HCT116 (cell line): ENCODE measurements at regions not wholly inside any gene's neighbourhood (a gene's known extent, or its start where the extent isn't known, plus 50 kb on each side); places are given as distances from the start of the nearest gene placed in this dataset.

ENCODE experiments used
- ATAC-seq: fragments of 200-7000 bp; cut with Tn5 transposase; 2 replicates; pipeline ENCODE4 v1.9.1; 2020; ENCODE audit warnings: mild to moderate bottlenecking, moderate library complexity
- BruUV-seq: library from RNA; stranded (reverse); fragments of 400-500 nt; replicated peaks from 2 replicates; lab custom pipeline; 2021; lab: Mats Ljungman, UMichigan
- CTCF ChIA-PET: fragments of 300-600 bp; sonication (Branson Sonifier 250); formaldehyde crosslinking; loops from one replicate; lab custom pipeline; 2021; ENCODE audit warnings: antibody characterized with exemption; lab: Charles Lee
- POLR2A ChIA-PET: fragments of 300-600, 350-600 bp; sonication (Branson Sonifier 250); formaldehyde crosslinking; loops from one replicate; lab custom pipeline; 2021; ENCODE audit warnings: antibody characterized with exemption; lab: Charles Lee
- RAD21 ChIA-PET, 2 experiments: fragments of 300-600 bp; sonication (Branson Sonifier 250); formaldehyde crosslinking; loops; one replicate each; lab custom pipeline; 2023; ENCODE audit warnings: low total read pairs in 2 of 2; ENCODE audit not compliant: uncharacterized antibody in 2 of 2, unreplicated experiment in 2 of 2, low non-redundant PET in 1 of 2; lab: Charles Lee
- DNase-seq: peaks from one replicate; pipeline ENCODE4 v3.0.0-alpha.2; 2010; ENCODE audit warnings: low read depth, low spot score
- H2AFZ ChIP-seq: fragments of 200-600 bp; shearing (Covaris generic), sonication (generic); 2 replicates; pipeline ENCODE4 v1.6.1; 2017; ENCODE audit warnings: low read depth, mixed run types, mixed read lengths, antibody characterized with exemption, low read length; ENCODE audit not compliant: poor library complexity, severe bottlenecking
- H3K27ac ChIP-seq: 2 replicates; pipeline ENCODE4 v1.5.1; 2012; ENCODE audit warnings: low read depth, low read length
- H3K27me3 ChIP-seq: fragments of 200-600 bp; sonication (generic); 2 replicates; pipeline ENCODE4 v1.6.1; 2016; ENCODE audit warnings: mixed run types, low read length, mixed read lengths; ENCODE audit not compliant: insufficient read depth
- H3K36me3 ChIP-seq, 2 experiments: fragments of 200-500 bp in 1 of 2; fragments of 200-600 bp in 1 of 2; sonication (Bioruptor generic) in 1 of 2; sonication (generic) in 1 of 2; 2 replicates each; pipeline versions ENCODE4 v1.5.1 to v1.6.1; 2014 to 2016; ENCODE audit warnings: low read length in 2 of 2, inconsistent platforms in 1 of 2, mixed read lengths in 1 of 2, mixed run types in 1 of 2; ENCODE audit not compliant: insufficient read depth in 2 of 2, control insufficient read depth in 1 of 2
- H3K4me1 ChIP-seq, 2 experiments: fragments of 200-600 bp in 1 of 2; sonication (generic) in 1 of 2; 2 replicates each; pipeline versions ENCODE4 v1.5.1 to v1.6.1; 2012 to 2017; ENCODE audit warnings: low read length in 2 of 2, inconsistent platforms in 1 of 2, mild to moderate bottlenecking in 1 of 2, mixed read lengths in 1 of 2, mixed run types in 1 of 2, moderate library complexity in 1 of 2; ENCODE audit not compliant: insufficient read depth in 2 of 2, control insufficient read depth in 1 of 2
- H3K4me2 ChIP-seq: fragments of 200-600 bp; sonication (generic); 2 replicates; pipeline ENCODE4 v1.6.1; 2017; ENCODE audit warnings: mixed run types, low read length, mixed read lengths
- H3K4me3 ChIP-seq, 2 experiments: fragments of 200-600 bp in 1 of 2; sonication (generic) in 1 of 2; replicated peaks in 1 of 2; 2 replicates each; pipeline ENCODE4 v1.5.1; 2011 to 2016; ENCODE audit warnings: low read length in 2 of 2, control low read depth in 1 of 2, low read depth in 1 of 2, mild to moderate bottlenecking in 1 of 2, mixed read lengths in 1 of 2, mixed run types in 1 of 2
- H3K79me2 ChIP-seq: fragments of 200-600 bp; sonication (generic); 2 replicates; pipeline ENCODE4 v1.6.1; 2017; ENCODE audit warnings: mild to moderate bottlenecking, mixed run types, low read length, moderate library complexity, mixed read lengths; ENCODE audit not compliant: insufficient read depth
- H3K9ac ChIP-seq: fragments of 200-600 bp; sonication (generic); 2 replicates; pipeline ENCODE4 v1.6.1; 2016; ENCODE audit warnings: low read length, mixed read lengths
- H3K9me2 ChIP-seq: fragments of 200-600 bp; sonication (generic), shearing (Covaris generic); 2 replicates; pipeline ENCODE4 v1.6.1; 2017; ENCODE audit warnings: mixed run types, mild to moderate bottlenecking, moderate library complexity; ENCODE audit not compliant: insufficient read depth
- H3K9me3 ChIP-seq, 2 experiments: fragments of 200-500 bp in 1 of 2; fragments of 200-600 bp in 1 of 2; sonication (Bioruptor generic) in 1 of 2; sonication (generic) in 1 of 2; 2 replicates each; pipeline ENCODE4 v1.6.1; 2014 to 2017; ENCODE audit warnings: low read length in 2 of 2, mixed read lengths in 2 of 2, inconsistent platforms in 1 of 2, low read depth in 1 of 2, mild to moderate bottlenecking in 1 of 2, mixed run types in 1 of 2, moderate library complexity in 1 of 2; ENCODE audit not compliant: control insufficient read depth in 1 of 2, insufficient read depth in 1 of 2
- H4K20me1 ChIP-seq: fragments of 200-600 bp; sonication (generic), shearing (Covaris generic); 2 replicates; pipeline ENCODE4 v1.6.1; 2017; ENCODE audit warnings: mixed run types, mild to moderate bottlenecking, moderate library complexity; ENCODE audit not compliant: insufficient read depth
- CBX3 ChIP-seq: IDR thresholded peaks from 2 replicates; pipeline ENCODE4 v1.6.1; 2012; ENCODE audit warnings: low read depth
- EGR1 ChIP-seq: IDR thresholded peaks from 2 replicates; pipeline ENCODE4 v1.6.1; 2012; ENCODE audit warnings: low read depth
- ELF1 ChIP-seq: IDR thresholded peaks from 2 replicates; pipeline ENCODE4 v1.6.1; 2012; ENCODE audit warnings: low read depth, borderline replicate concordance
- EZH2 ChIP-seq: fragments of 200-600 bp; sonication (generic); IDR thresholded peaks from 2 replicates; pipeline ENCODE4 v1.6.1; 2017; ENCODE audit warnings: antibody characterized with exemption, mixed run types
- EZH2phosphoT487 ChIP-seq: fragments of 200-600 bp; IDR thresholded peaks from 2 replicates; pipeline ENCODE4 v1.6.1; 2018; ENCODE audit warnings: antibody characterized with exemption, borderline replicate concordance
- FOSL1 ChIP-seq: IDR thresholded peaks from 2 replicates; pipeline ENCODE4 v1.6.1; 2012; ENCODE audit warnings: low read depth
- POLR2A ChIP-seq: IDR thresholded peaks from 2 replicates; pipeline ENCODE4 v1.7.0; 2011; ENCODE audit warnings: borderline replicate concordance; ENCODE audit not compliant: insufficient read depth, insufficient read length; ENCODE audit errors: extremely low read depth
- POLR2AphosphoS5 ChIP-seq: IDR thresholded peaks from 2 replicates; pipeline ENCODE4 v1.6.1; 2011; ENCODE audit warnings: mild to moderate bottlenecking, low read depth, low read length, moderate library complexity
- RAD21 ChIP-seq: IDR thresholded peaks from 2 replicates; pipeline ENCODE4 v1.6.1; 2012; ENCODE audit warnings: low read depth, mild to moderate bottlenecking
- SIN3A ChIP-seq: IDR thresholded peaks from 2 replicates; pipeline ENCODE4 v1.6.1; 2012; ENCODE audit warnings: low read depth
- SRF ChIP-seq: IDR thresholded peaks from 2 replicates; pipeline ENCODE4 v1.6.1; 2012; ENCODE audit warnings: low read depth
- TCF7L2 ChIP-seq: IDR thresholded peaks from 2 replicates; pipeline ENCODE4 v1.7.0; 2011; ENCODE audit warnings: borderline replicate concordance, inconsistent platforms; ENCODE audit not compliant: insufficient read depth, insufficient read length; ENCODE audit errors: extremely low read depth
- YY1 ChIP-seq: IDR thresholded peaks from 2 replicates; pipeline ENCODE4 v1.6.1; 2011; ENCODE audit warnings: low read length, low read depth, moderate library complexity, mild to moderate bottlenecking; ENCODE audit not compliant: insufficient replicate concordance; ENCODE audit errors: extremely low read depth
- ZFX ChIP-seq: fragments of 450-650 bp; IDR thresholded peaks from 2 replicates; pipeline ENCODE4 v1.6.1; 2017
- intact Hi-C: fragments of 100-400 bp; cut with micrococcal nuclease; formaldehyde crosslinking; loops from 2 replicates; pipeline ENCODE4 v1.10.0; 2022
- TF ChIP-seq, protein P1 (sequence below): IDR thresholded peaks from 2 replicates; pipeline ENCODE4 v1.6.1; 2011; ENCODE audit warnings: mild to moderate bottlenecking, low read length, moderate library complexity; ENCODE audit not compliant: insufficient replicate concordance; ENCODE audit errors: extremely low read depth
- TF ChIP-seq, protein P2 (sequence below), 3 experiments: fragments of 200-600 bp in 1 of 3; sonication (generic) in 1 of 3; IDR thresholded peaks in 2 of 3; conservative IDR thresholded peaks in 1 of 3; 2 replicates each; pipeline ENCODE4 v1.5.1; 2012 to 2017; ENCODE audit warnings: low read depth in 2 of 3, low read length in 2 of 3, antibody characterized with exemption in 1 of 3, borderline replicate concordance in 1 of 3, control low read depth in 1 of 3, mild to moderate bottlenecking in 1 of 3, mixed read lengths in 1 of 3, mixed run types in 1 of 3, moderate library complexity in 1 of 3; ENCODE audit not compliant: insufficient read depth in 1 of 3
- TF ChIP-seq, protein P3 (sequence below): IDR thresholded peaks from 2 replicates; pipeline ENCODE4 v1.6.1; 2012
- TF ChIP-seq, protein P4 (sequence below): IDR thresholded peaks from 2 replicates; pipeline ENCODE4 v1.6.1; 2012

DNA sequence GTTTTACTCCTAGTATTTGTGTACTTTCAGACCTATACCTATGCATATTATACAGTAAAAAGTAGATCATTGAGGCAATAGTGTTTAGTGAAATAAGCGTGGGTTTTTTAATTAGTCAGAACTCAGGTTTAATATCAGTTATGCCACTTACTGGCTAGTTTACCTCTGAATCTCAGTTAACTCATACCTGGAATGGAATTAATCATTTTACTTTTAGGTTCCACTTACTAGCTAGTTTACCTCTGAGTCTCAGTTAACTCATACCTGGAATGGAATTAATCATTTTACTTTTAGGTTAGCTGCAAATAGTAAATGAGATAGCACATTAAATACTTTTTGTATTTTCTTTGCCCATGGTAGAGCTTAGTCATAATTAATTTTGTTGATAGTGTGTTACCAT lies 475.7 kb downstream of the CCER1 start:
- CTCF ChIA-PET = no interaction called here
- Histone ChIP-seq H3K4me3 (no peak overlapping the region), H3K9ac (no peak overlapping the region), H3K4me2 (no peak overlapping the region), H4K20me1 (no peaks in the 10 kb centered on the region), H3K27me3 (no peaks in the 10 kb centered on the region), H3K36me3 (no peaks in the 10 kb centered on the region), H3K79me2 (no peaks in the 10 kb centered on the region), H3K9me2 (no peaks in the 10 kb centered on the region), H3K9me3 (no peaks in the 10 kb centered on the region)
- intact Hi-C loops = no loop called here
- DNase-seq = no peak
- TF ChIP-seq, protein P1, sequence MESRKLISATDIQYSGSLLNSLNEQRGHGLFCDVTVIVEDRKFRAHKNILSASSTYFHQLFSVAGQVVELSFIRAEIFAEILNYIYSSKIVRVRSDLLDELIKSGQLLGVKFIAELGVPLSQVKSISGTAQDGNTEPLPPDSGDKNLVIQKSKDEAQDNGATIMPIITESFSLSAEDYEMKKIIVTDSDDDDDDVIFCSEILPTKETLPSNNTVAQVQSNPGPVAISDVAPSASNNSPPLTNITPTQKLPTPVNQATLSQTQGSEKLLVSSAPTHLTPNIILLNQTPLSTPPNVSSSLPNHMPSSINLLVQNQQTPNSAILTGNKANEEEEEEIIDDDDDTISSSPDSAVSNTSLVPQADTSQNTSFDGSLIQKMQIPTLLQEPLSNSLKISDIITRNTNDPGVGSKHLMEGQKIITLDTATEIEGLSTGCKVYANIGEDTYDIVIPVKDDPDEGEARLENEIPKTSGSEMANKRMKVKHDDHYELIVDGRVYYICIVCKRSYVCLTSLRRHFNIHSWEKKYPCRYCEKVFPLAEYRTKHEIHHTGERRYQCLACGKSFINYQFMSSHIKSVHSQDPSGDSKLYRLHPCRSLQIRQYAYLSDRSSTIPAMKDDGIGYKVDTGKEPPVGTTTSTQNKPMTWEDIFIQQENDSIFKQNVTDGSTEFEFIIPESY = no peak
- TF ChIP-seq ZFX (no peak), CBX3 (no peak), ELF1 (no peak), POLR2A (no peak), RAD21 (no peak), POLR2AphosphoS5 (no peak), TCF7L2 (no peak), EZH2 (no peak), EZH2phosphoT487 (no peak), YY1 (no peak), EGR1 (no peak), SIN3A (no peak), SRF (no peak), FOSL1 (no peak)
- TF ChIP-seq, protein P2, sequence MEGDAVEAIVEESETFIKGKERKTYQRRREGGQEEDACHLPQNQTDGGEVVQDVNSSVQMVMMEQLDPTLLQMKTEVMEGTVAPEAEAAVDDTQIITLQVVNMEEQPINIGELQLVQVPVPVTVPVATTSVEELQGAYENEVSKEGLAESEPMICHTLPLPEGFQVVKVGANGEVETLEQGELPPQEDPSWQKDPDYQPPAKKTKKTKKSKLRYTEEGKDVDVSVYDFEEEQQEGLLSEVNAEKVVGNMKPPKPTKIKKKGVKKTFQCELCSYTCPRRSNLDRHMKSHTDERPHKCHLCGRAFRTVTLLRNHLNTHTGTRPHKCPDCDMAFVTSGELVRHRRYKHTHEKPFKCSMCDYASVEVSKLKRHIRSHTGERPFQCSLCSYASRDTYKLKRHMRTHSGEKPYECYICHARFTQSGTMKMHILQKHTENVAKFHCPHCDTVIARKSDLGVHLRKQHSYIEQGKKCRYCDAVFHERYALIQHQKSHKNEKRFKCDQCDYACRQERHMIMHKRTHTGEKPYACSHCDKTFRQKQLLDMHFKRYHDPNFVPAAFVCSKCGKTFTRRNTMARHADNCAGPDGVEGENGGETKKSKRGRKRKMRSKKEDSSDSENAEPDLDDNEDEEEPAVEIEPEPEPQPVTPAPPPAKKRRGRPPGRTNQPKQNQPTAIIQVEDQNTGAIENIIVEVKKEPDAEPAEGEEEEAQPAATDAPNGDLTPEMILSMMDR (IDR thresholded peaks at IDR 0.05 in 2 of 3, conservative IDR thresholded peaks at IDR 0.05 in 1 of 3; ENCODE audit: borderline replicate concordance in 1 of 3, insufficient read depth in 1 of 3, low read depth in 2 of 3, low read length in 2 of 3) = no peak
- TF ChIP-seq, protein P3, sequence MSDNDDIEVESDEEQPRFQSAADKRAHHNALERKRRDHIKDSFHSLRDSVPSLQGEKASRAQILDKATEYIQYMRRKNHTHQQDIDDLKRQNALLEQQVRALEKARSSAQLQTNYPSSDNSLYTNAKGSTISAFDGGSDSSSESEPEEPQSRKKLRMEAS = no peak
- TF ChIP-seq, protein P4, sequence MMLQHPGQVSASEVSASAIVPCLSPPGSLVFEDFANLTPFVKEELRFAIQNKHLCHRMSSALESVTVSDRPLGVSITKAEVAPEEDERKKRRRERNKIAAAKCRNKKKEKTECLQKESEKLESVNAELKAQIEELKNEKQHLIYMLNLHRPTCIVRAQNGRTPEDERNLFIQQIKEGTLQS = no peak
- TF ChIP-seq, all 23 proteins: peak for 0
- no peak for ATAC-seq
- no TSS peak for BruUV-seq
- Histone ChIP-seq H3K4me1 (no peaks in the 10 kb centered on the region), H3K27ac (no peak overlapping the region), H2AFZ (no peak overlapping the region)
- POLR2A ChIA-PET = no interaction called here
- RAD21 ChIA-PET = no interaction called here
